Transverse colon (tissue), 4 donors: ENCODE measurements at regions not wholly inside any gene's neighbourhood (a gene's known extent, or its start where the extent isn't known, plus 50 kb on each side); places are given as distances from the start of the nearest gene placed in this dataset.

ENCODE experiments used
- CTCF ChIP-seq, 5 experiments: fragments of 200-600 bp in 3 of 5; fragments of 450-650 bp in 2 of 5; sonication (generic) in 3 of 5; IDR thresholded peaks; 1 replicate in 2 of 5; 2 replicates in 3 of 5; pipeline ENCODE4 v1.5.1; 2016 to 2017; ENCODE audit warnings: antibody characterized with exemption in 5 of 5, inconsistent platforms in 3 of 5, mild to moderate bottlenecking in 2 of 5, moderate library complexity in 1 of 5
- EP300 ChIP-seq: sonication (generic); formaldehyde crosslinking; IDR thresholded peaks from one replicate; pipeline ENCODE4 v1.6.1; 2017; ENCODE audit warnings: antibody characterized with exemption, low read depth
- POLR2A ChIP-seq: fragments of 450-650 bp; IDR thresholded peaks from one replicate; pipeline ENCODE4 v1.6.1; 2016; ENCODE audit warnings: antibody characterized with exemption, mild to moderate bottlenecking, moderate library complexity
- POLR2AphosphoS5 ChIP-seq, 3 donors: sonication (generic); formaldehyde crosslinking; IDR thresholded peaks; one replicate each; pipeline ENCODE4 v1.6.1; 2016; ENCODE audit warnings: antibody characterized with exemption in 3 of 3

GRCh38 chr4:56267558-56267957 is 119.7 kb downstream of the AASDH start:
- TF ChIP-seq EP300 = no peak
- TF ChIP-seq CTCF (IDR thresholded peaks at IDR 0.05) = no peak
- no peak for TF ChIP-seq POLR2A
- TF ChIP-seq POLR2AphosphoS5 (IDR thresholded peaks at IDR 0.05) = no peak
